Activated CD4-positive, alpha-beta T cell treated with anti-CD3 and anti-CD28 coated beads for 48 hours (primary cell): ENCODE measurements at regions not wholly inside any gene's neighbourhood (a gene's known extent, or its start where the extent isn't known, plus 50 kb on each side); places are given as distances from the start of the nearest gene placed in this dataset.
"Not testable (repeated sequence)": the region's sequence is repeated elsewhere in the genome, so short reads cannot be mapped to it uniquely, and the experiment has no call there.

Source experiments
- DNase-seq: peaks from one replicate; pipeline ENCODE4 v3.0.0-alpha.2; 2020

DNA sequence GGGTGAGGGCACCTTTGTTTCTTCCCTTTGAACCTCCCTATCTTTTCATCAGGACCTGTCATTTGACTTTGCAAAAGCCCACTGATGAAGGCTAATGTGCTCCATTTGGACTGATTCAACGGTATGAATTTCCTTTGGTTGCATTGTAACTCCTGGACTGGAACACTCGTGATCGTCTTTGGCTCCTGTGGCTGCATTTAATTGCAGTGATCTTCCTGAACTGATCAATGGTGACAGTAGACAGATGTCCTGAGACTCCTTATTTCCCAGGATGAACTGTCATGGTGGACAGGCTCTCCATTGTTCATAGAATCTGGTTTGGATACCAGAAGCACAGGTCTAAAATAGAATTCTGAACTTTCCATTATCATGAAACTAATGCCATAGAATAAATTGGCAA is 224.8 kb upstream of the GAP43 start:
- DNase-seq: no peak

DNA sequence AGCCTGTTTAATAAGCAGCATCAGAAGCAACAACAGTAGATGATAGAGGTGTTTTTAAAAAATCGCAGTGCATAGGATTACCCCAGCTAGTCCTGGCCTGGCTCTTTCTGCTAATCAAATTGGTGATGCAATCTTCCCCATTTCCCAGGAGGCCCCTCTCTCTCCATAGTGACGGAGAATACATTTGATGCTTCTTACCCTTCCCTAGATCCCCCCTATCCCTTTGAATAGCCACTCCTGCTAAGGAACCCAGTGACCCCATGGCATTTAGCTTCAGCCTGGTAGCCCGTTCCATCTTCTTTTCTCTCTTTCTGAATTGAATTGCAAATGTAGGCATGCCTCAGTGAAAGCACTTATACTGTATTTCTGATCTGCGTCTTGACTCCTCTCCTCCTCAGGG is 223.6 kb upstream of the GAP43 start:
- DNase-seq: no peak

DNA sequence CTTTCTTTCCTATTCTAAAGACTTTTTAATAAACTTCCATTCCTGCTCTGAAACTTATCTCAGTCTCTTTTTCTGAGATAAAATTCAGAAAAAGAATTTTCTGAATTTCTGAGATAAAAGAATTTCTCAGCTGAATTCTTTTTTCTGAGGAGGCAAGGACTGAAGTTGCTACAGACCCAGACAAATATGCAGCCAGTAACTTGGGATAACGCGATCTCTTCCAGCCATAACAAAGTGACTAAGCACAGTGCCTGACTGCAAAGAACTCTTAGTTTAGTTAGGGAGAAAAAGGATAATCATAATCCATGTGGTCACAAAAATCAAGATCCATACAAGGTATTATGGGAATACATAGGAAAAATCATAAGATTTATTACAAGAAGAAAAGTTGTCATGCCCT is 222.0 kb upstream of the GAP43 start:
- DNase-seq: no peak

DNA sequence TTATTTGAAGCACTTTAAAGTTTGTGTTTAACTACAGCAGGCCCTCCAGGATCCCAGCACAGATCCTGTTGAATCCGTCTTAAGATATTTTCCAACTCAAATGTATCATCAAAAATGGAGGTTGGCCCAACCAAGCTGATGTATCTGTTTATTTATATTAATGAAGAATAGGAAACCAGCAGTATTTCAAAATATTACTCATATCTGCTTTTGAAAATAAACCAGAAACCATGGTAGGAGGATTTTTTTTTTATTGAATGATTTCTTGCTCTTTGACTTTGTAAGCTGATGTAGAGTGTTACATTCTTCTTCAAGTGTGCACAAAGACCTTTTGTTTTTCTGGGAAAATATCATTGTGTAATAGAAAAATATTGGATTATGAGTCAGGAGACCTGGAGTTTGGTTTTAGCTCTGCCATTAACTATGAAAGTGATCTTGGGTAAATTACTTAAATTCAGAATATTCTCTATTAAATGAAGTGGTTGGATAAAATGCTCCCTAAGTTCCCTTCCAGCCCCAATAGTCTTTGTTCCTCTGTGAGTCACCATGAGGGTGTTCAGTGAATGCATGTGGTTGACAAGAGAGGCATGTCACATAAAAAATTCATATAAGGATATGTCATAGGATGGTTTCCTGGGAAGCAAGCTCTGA is 221.3 kb upstream of the GAP43 start:
- no peak for DNase-seq

DNA sequence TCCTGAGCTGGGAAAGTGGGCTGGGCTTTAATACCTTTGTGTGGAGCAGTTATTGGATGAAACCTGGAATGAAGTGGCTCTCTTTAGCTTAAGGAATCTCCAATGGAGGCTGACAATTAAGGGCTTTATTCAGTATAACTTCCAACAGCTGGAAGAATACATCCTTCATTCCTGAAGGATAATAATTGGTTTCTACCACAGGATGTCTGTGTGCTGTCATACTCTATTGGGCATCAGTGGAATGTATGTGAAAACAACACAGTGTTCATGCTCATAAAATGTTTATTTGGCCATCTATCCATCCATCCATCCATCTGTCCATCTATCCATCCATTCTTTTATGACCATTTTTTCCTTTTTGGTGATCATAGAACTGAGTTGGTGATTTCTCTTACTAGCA is 220.7 kb upstream of the GAP43 start:
- DNase-seq: no peak

DNA sequence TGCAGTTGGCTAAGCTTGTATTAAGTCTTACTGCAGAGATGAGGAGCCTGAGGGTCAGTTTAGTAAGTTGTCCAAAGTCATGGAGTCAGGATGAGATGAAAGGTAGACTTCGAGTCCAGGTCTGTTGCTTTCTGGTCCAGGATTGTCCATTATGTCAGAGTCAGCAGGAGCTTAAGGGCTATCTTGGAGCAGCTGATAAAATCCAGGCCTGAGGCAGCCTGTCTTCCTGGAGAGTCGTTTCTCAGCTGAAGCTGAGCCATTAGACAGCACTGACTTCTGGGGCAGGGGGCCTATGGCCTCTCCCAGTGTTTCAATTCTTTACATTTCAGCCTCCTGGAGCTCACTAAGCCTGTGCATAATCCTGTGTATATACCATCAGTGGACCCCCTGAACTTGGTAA is 219.5 kb upstream of the GAP43 start:
- DNase-seq: no peak

DNA sequence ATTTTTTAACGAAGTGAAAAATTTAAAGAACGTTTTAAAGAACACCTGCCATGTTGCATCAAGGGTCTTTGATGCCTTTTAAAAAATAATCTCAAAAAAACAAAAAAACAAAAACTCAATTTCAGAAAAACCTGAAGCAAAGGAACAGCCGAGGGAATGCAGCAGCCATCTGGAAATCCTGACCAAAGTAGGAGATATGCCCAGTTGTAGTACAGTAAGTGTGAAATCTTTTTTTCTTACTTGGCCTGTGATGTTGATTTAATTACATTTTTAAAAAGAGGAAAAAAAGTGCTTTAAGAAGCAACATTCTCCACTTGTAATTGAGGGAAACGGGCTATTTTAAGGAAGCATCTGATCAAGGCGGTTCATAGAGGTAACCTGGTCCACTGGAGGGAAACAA is 213.7 kb upstream of the GAP43 start:
- no peak for DNase-seq

DNA sequence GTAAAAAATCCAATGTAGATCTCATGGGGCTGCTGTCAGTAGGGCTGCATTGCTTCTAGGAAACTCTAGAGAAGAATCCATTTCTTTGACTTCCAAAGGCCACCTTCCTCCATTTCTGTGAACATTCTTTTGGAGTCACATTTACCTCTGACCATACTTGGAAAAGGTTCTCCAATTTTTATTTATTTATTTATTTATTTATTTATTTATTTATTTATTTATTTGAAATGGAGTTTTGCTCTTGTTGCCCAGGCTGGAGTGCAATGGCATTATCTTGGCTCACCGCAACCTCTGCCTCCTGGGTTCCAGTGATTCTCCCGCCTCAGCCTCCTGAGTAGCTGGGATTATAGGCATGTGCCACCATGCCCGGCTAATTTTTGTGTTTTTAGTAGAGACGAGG is 208.7 kb upstream of the GAP43 start:
- not testable (repeated sequence) for DNase-seq

DNA sequence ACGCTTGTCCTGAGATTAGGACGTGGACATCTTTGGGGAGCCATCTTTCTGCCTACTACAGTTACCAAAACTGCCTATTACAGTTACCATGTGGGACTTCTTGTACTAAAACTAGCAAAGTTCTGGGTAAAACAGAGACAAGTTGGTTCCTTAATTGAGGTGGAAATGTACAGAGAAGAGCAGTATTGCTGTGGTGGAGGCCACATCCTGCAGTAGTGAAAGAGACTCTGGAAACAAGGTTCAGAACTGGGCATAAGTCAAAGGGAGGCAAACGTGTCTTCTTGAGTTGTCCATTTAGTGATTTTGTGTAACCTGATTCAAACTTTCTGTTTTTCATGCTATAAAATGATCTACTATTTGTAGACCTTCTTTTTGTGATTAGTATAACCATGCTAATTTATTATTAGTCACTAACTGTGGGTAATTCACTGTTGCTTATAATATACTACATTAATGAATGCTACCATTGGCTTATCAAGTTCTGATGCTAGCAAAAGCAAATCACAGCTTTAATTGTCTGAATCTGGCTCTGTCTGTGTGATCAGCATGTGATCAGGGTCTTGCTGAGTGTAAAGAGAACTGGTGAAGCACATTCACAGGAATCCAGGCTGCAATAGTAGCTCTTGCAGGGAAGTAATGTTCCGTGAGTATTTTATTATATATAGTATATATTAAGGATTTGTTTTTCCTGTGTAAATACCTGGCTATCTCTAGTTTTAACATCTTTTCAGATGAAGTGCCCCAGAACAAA is 207.9 kb upstream of the GAP43 start:
- no peak for DNase-seq

DNA sequence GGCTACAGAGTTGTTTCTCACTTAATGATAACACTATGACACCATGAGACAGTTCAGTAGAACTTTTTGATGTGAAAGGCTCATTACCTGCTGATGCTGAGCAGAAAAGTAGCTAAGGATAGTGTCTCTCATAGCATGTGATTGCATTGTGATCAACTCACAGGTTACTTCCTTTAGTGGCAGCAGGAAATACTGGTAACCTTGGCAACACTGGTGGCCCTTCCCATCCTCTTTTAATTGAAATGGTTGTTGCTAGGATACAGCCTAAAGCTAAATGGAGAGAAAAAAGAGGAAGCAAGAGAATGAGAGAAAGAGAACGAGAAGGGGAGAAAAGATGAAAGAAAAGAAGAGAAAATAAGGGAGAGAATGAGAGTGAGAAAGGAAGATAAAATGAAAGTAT is 204.7 kb upstream of the GAP43 start:
- DNase-seq: no peak

DNA sequence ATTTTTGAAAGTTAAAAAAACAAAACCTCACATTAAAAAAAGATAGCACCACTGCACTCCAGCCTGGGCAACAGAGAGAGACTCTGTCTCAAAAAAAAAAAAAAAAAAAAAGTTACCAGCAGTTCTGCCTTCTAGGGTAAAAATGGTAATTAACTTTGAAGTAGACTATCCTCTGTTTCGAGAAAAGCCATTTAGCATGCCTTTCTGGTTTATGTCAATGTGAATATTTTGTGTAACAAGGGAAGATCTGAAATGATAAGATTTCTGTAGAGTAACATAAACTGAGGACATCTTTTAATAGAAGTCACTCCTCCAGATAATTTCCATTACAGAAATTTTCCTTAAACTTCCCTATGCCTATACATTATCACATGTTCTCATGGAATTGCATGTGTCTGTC is 203.2 kb upstream of the GAP43 start:
- DNase-seq: no peak

DNA sequence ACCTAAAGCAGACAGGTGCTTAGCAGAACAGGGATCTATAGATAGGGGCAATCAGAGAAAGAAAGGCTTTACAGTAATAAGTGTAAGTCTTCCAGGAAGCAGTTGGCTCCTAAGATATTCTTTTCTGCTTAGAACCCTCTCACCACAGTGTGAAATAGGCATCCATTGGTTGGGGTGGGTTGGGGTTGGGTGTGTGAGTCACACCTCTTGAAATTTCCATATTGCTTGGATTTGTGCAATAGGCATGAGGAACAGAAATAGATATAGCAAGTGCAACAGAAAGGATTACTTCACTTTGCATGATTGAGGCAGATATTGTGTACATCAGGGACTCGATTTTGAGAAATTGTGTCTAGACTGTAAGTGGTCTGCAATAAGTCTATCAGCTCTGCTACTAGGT is 200.1 kb upstream of the GAP43 start:
- no peak for DNase-seq

DNA sequence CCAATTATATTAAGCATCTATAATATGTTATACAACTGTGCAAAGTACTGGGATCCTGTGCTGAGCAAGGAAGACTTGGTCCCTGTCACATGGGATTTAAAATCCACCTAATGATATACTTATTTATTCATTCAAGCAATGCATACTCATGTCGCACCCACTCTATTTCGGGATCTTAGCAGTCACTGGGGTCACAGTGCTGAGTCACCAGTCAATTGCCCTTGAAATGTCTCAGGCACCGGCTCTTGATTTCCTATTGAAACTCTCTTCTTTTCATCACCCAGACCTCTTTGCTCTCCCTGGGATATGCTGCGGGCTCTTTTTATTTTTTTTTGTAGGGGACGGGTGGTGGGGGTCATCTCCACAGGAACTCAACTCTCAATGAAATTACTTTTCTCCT is 194.5 kb upstream of the GAP43 start:
- no peak for DNase-seq

DNA sequence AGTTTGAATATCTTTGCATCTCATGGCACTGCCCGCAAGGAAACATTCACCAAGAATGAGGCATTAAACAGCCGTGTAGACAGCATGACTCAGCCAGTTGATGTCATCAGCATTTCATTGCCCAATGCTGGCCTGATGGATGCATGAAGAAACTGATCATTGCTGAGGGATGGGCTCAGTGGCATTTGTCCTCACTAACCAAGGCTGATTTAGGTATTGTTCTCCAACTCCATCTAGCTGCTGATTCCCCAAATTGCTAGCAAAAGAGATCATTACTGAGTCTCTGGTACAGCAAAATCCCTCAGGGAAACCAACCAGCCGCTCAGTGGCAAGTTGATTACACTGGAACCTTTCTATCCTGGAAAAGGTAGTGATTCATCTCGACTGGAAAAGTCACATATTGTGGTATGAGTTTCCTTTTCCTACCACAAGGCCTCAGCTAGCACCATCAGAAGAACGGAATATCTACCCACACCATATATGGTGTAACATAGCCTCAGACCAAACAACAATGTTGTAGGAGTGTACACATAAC is 186.5 kb upstream of the GAP43 start:
- peak; percentile 10 for DNase-seq

DNA sequence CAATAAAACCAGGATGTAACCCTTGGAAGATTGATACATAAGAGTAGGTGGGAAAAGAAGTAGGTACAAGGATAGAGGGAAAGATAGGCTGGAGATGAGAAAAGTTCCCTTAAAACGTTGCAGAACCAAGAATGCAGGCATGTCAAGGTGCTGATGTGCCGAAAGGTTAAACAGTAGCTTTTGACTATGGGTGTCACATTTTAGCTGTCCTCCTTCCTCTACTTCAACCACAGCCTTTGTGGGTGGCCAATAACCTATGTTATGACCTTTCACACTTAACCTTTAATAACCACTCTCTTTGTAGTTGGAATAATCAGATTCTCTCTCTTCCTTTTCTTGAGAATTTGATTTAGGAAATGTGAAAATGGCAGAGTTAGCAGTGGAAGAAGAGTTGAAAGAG is 184.5 kb upstream of the GAP43 start:
- no peak for DNase-seq

DNA sequence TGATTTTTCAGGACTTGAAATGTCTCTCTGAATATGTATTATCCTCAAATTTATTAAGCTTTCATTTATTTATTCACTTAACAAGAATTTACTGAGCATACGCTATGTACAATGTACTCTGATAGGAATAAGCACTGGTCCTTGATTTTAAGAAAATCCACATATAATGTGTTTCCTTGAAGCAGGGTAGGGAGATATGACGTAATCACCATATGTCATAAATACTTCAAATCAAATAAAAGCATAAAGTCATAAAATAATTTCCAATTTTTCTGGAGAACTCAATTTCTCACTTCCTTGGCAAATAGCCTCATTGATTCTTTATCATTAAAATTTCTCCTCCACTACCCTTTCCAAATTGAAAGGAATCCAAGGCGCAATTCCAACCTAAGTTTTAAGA is 177.8 kb upstream of the GAP43 start:
- DNase-seq: no peak

DNA sequence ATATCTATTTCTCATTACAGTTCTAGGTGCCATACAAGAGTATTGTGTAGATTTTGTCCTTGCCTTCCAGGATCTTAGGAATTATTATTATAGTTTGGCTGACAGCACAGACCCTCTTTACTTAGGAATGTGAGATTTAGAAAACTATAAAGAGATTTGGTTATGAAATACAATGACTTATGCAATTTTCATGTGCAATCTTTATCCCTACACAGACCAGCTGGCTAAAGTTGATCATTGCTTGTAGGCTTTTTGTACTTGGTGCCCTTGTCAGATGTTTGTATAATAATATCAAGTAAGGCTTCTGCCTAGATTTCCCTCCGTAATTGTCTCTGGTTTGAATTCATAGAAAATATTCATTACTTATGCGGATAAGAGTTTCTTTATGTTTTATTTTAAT is 174.5 kb upstream of the GAP43 start:
- DNase-seq: no peak

DNA sequence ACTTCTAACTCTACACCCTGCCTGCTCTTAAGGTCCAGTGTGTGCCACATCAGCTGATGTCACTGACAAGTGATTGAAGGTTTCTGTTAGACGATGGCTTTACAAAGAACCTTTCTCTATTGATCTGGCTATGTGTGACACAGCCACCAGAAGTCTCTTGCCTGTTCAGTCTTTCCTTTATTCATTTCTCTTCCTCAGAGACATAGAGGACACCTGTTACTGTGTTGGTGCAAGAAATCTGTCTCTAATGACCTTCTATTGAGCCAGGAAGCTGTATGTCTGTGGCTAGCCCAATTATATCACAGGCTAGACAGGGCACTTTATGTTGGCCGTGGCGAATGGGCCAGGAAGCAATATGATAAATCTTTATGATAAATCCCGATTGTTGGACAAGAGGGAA is 173.3 kb upstream of the GAP43 start:
- DNase-seq: no peak

DNA sequence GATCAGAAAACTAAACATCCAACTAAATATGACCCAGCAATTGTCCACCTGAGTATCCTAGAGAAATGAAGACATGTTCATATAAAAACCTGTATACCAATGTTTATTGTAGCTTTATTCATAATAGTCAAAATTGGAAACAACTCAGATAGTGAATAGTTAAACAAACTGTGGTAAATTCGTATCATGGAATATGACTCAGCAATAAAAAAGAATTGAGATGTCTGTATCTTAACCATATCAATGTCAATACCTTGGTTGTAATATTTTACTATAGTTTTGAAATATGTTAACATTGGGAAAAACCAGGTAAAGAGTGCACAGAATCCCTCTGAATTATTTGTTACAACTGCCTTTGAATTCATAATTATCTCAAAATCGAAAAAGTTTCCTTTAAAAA is 159.3 kb upstream of the GAP43 start:
- DNase-seq: no peak

DNA sequence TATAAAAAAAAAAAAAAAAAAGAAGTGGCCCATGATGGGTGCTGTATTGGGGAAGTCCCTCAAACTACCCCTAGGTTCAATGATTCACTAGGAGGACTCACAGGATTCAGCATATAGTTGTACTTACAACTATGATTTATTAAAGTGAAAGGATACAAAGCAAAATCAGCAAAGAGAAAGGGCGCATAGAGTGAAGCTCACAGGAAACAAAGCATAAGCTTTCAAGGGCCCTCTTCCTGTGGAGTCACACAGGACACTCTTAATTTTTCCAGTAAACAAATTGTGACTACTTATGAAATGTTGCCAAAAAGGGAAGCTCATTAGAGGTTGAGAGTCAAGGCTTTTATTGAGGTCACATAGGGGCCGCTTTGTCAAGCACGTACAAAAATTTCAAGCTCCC is 153.7 kb upstream of the GAP43 start:
- DNase-seq: no peak

DNA sequence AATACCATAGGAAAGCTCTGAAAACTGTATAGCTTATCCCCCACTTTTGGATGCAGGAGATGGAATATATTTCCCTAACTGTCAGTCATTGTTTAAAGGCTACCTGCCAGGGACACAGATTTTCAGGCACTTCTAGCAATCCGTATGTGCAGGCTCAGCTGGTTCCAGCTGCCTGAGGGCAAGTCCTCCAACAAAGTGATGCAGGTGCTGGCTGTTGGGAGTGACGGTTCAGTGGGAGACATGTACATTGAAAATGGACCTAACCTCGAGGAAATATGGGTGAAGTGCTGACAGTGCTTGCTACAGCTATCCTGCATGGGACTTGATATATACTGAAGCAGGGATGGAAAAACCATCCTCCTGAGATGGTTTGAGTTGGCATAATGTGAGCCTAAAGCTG is 153.1 kb upstream of the GAP43 start:
- DNase-seq: no peak

DNA sequence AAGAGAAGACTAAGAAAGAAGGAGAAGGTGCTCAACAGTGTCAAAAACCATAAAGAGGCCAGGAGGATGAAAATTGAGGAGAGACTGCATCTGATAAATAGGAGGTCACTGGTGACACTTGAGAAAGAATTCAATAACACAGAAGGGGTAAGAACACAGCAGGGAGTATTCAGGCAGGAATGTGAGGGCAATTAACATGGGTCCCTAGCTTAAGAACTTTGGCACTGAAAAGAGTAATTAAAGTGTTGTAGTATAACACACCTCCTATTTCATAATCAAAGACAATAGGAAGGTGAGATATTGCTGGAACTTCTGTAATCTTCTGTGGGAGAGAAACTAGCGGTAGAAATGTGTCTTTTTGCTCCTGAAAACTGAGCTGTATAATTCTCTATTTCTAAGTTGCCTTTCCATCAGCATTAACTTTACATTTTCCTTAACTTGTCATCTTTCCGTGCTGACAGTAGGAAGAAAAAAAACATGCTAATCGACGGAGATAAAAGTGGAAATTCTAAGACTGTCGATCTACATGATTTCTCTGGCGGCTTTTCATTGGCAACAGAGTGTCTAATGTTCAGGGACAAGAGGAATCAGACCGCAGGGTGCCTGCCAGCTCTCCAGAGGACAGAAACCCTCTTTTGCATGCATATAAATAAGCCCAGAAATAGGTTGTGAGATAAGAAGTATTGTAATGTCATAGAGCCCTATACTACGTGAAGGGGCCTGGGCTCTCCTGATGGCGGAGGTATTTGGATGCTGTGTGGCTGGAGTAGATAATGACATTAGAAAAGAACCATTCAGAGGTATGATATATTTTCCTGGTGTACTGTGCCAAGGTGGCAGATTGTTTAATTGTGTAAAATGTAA is 147.9 kb upstream of the GAP43 start:
- DNase-seq: no peak

DNA sequence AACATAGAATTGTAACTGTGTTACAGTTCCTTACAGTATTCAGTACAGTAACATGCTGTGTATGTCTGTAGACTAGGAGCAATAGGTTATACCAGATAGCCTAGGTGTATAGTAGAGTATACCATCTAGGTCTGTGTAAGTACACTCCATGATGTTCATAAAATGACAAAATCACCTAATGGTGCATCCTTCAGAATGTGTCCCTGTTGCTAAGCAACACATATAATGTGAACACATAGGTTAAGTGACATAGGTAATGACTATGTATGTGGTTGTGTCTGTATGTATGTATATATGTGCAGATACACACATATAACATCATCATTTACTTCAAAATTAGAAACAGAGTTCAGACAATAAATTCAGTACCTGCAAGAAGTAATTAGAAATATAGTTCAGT is 146.8 kb upstream of the GAP43 start:
- DNase-seq: no peak

DNA sequence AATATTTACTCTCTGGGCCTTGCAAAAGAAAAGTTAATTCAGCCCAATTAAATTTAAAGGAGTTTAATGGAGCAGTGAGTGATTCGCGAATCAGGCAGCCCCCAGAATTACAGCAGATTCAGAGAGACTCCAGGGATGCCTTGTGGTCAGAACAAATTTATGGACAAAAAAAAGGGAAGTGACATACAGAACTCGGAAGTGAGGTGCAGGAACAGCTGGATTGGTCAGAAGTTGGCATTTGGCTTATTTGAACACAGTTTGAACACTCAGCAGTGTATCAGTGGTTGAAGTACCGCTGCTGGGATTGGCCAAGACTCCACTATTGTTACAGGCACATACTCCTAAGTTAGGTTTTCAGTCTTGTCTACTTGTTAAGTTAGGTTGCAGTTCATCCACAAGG is 145.0 kb upstream of the GAP43 start:
- DNase-seq: no peak
